ENCODE measurements at regions not wholly inside any gene's neighbourhood (a gene's known extent, or its start where the extent isn't known, plus 50 kb on each side); places are given as distances from the start of the nearest gene placed in this dataset.

- intact Hi-C loops (cut with micrococcal nuclease; ENCODE audit: unreplicated experiment), result no loop called here
- CTCF ChIA-PET, result no interaction called here
- TF ChIP-seq, protein P1, sequence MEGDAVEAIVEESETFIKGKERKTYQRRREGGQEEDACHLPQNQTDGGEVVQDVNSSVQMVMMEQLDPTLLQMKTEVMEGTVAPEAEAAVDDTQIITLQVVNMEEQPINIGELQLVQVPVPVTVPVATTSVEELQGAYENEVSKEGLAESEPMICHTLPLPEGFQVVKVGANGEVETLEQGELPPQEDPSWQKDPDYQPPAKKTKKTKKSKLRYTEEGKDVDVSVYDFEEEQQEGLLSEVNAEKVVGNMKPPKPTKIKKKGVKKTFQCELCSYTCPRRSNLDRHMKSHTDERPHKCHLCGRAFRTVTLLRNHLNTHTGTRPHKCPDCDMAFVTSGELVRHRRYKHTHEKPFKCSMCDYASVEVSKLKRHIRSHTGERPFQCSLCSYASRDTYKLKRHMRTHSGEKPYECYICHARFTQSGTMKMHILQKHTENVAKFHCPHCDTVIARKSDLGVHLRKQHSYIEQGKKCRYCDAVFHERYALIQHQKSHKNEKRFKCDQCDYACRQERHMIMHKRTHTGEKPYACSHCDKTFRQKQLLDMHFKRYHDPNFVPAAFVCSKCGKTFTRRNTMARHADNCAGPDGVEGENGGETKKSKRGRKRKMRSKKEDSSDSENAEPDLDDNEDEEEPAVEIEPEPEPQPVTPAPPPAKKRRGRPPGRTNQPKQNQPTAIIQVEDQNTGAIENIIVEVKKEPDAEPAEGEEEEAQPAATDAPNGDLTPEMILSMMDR (IDR thresholded peaks at IDR 0.05; ENCODE audit: unreplicated experiment), result no peak
- no peaks in the 10 kb centered on the region for H3K27me3 Mint-ChIP-seq (ENCODE audit: unreplicated experiment)
- H3K27ac Mint-ChIP-seq (ENCODE audit: unreplicated experiment), result no peak overlapping the region
- no peak overlapping the region for H3K4me3 Mint-ChIP-seq (ENCODE audit: low read depth, unreplicated experiment)
- peaks cover 17% of the 10 kb centered on the region for H3K4me1 Mint-ChIP-seq (ENCODE audit: low read depth, unreplicated experiment)
- no TSS peak for BruUV-seq (replicated peaks)
- H3K9me3 Mint-ChIP-seq (ENCODE audit: low read depth, unreplicated experiment), result peaks cover 3% of the 10 kb centered on the region
- no peak for DNase-seq
- no peaks in the 10 kb centered on the region for H3K36me3 Mint-ChIP-seq (ENCODE audit: insufficient read depth, unreplicated experiment)
These were observed 617.4 kb downstream of the CCDC85A start for GRCh38 chr2:56801214-56801613.

GRCh38 chr2:56801770-56802169 is 618.0 kb downstream of the CCDC85A start:
- Mint-ChIP-seq H3K27ac (ENCODE audit: unreplicated experiment) (no peak overlapping the region), H3K36me3 (ENCODE audit: insufficient read depth, unreplicated experiment) (no peaks in the 10 kb centered on the region), H3K4me3 (ENCODE audit: low read depth, unreplicated experiment) (no peak overlapping the region), H3K4me1 (ENCODE audit: low read depth, unreplicated experiment) (peaks cover 21% of the 10 kb centered on the region), H3K9me3 (ENCODE audit: low read depth, unreplicated experiment) (peaks cover 3% of the 10 kb centered on the region), H3K27me3 (ENCODE audit: unreplicated experiment) (no peaks in the 10 kb centered on the region)
- CTCF ChIA-PET, result no interaction called here
- BruUV-seq (replicated peaks), result no TSS peak
- TF ChIP-seq, protein P1 (IDR thresholded peaks at IDR 0.05; ENCODE audit: unreplicated experiment), result no peak
- intact Hi-C loops (cut with micrococcal nuclease; ENCODE audit: unreplicated experiment), result no loop called here
- no peak for DNase-seq

DNA sequence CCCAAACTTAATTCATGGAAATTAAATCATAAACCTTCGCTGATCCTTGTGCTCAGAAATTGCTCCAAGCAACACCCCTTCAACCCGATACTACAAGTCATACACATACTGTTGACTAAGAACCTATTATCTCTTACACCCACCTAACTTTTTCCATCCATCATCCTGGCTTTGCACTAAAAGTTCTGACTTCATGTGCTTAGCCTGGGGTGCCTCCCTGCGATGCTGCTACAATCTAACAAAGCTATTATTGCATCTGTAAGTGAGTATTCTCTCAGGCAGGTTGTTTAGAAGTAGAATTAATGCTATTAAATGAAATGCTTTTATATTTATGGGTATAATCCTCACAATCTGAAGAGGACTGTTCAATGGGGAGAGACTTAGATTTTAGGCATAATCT is 619.8 kb downstream of the CCDC85A start:
- H3K9me3 Mint-ChIP-seq (ENCODE audit: low read depth, unreplicated experiment), result peaks cover 3% of the 10 kb centered on the region

DNA sequence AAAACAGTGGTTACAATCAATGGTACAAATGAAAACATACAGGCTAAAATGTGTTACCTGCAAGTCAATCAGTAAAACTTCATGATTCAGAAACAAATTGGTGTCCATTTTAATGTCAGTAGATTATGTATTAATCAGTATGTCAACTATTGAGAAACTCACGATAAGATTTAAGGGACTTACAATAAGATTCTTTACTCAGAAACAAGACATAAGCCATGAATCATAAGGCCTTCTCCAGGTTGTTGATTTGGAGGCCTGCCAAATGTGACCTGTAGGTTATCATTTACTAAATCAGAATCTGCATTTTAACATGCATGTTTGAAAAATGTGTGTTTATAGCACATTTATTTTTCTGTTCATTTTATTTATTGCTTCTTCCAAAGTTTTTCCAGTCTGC is 623.1 kb downstream of the CCDC85A start:
- intact Hi-C loops (cut with micrococcal nuclease; ENCODE audit: unreplicated experiment), result no loop called here
- no peak overlapping the region for H3K4me3 Mint-ChIP-seq (ENCODE audit: low read depth, unreplicated experiment)
- CTCF ChIA-PET, result no interaction called here
- H3K36me3 Mint-ChIP-seq (ENCODE audit: insufficient read depth, unreplicated experiment), result no peaks in the 10 kb centered on the region
- TF ChIP-seq, protein P1 (IDR thresholded peaks at IDR 0.05; ENCODE audit: unreplicated experiment), result no peak
- peak overlapping the region; percentile 60 for H3K27ac Mint-ChIP-seq (ENCODE audit: unreplicated experiment)
- peaks cover 32% of the 10 kb centered on the region for H3K4me1 Mint-ChIP-seq (ENCODE audit: low read depth, unreplicated experiment)
- DNase-seq, result peak; percentile 37
- no TSS peak for BruUV-seq (replicated peaks)
- peaks cover 3% of the 10 kb centered on the region for H3K9me3 Mint-ChIP-seq (ENCODE audit: low read depth, unreplicated experiment)
- no peaks in the 10 kb centered on the region for H3K27me3 Mint-ChIP-seq (ENCODE audit: unreplicated experiment)

More for the DNA sequence above, 619.8 kb downstream of the CCDC85A start:
- BruUV-seq (replicated peaks), result no TSS peak
- H3K4me3 Mint-ChIP-seq (ENCODE audit: low read depth, unreplicated experiment), result no peak overlapping the region
- H3K27ac Mint-ChIP-seq (ENCODE audit: unreplicated experiment), result no peak overlapping the region
- no peaks in the 10 kb centered on the region for H3K36me3 Mint-ChIP-seq (ENCODE audit: insufficient read depth, unreplicated experiment)
- TF ChIP-seq, protein P1 (IDR thresholded peaks at IDR 0.05; ENCODE audit: unreplicated experiment), result no peak
- no peaks in the 10 kb centered on the region for H3K27me3 Mint-ChIP-seq (ENCODE audit: unreplicated experiment)
- no peak for DNase-seq
- CTCF ChIA-PET, result no interaction called here
- peaks cover 21% of the 10 kb centered on the region for H3K4me1 Mint-ChIP-seq (ENCODE audit: low read depth, unreplicated experiment)
- intact Hi-C loops (cut with micrococcal nuclease; ENCODE audit: unreplicated experiment), result no loop called here

All from Calu3 (cell line).